ENCODE measurements at regions not wholly inside any gene's neighbourhood (a gene's known extent, or its start where the extent isn't known, plus 50 kb on each side); places are given as distances from the start of the nearest gene placed in this dataset.
"Not testable (repeated sequence)": the region's sequence is repeated elsewhere in the genome, so short reads cannot be mapped to it uniquely, and the experiment has no call there.

- DNase-seq = no peak
These were observed 85.3 kb downstream of the TYW3 start for GRCh38 chr1:74818241-74818640.

- DNase-seq = peak; percentile 1
These were observed 85.9 kb downstream of the TYW3 start for GRCh38 chr1:74818661-74819456.

DNA sequence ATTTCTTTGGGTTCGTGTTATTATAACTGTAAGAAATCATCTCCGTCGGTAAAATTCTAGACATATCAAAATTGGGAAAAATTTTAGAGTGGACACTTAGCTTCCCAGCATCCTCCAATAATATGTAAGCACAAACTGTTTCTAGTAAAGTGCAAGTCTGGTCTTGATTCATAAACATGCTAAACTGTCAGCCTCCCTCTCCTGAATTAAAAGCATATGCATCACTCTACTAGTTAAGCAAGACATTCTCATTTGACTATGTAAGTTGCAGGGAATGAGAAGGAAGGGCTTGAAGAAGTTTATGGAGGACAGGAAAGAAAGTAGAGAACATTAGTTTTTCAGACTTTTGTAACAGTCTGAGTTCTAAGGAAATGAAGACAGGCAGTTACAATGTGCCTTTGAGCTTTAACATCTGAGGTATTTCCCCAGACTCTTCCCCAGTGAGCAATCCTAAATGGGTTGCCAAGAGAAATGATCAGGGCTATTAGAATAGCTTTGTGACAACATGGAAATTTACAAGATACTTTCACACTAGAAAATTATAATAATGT, 90.0 kb downstream of the TYW3 start:
- DNase-seq = no peak

DNA sequence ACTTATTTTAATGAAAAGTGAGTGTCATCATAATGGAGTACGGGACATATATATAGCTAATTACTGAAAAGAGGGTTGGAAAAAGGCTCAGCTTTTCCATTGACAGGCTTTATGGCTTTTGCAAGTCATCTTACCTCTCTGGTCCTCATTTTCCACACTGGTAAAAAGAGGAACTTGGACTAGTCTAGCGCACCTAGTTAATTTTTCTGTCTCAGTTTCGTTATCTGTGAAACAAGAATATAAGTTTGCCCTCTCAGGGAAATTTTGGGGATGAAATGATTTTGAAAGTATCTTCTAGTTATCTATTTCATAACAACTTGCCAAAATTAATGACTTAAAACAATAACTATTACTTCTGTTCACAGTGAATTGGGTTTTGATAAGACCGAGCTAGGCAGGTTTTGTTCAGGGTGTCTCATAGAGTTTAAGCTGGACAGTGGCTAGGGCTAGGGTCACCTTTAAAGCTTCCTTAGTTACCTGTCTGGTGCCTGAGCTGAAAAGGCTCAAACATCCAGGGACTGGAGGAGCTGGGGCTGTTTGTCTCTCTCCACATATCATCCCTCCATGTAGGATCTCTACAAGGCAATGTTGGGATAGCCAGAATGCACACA, 91.7 kb downstream of the TYW3 start:
- no peak for DNase-seq

DNA sequence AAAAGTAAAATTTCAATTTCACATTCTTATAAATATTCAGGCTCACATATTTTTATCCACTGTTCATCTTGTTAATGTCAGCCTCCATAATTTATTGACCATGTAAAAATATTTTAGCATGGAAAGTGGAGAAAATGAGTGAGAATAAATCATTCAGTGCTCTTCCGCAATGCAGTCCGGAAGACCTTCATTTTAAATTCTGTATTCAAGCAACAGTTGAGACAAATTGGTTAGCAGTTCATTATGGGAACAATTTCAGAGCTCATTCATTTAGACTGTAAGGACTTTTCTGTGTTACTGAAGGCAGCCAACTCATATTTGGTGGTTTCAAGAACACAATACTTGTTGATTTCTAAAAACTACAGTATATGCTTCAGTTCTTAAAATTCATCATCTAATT, 97.8 kb downstream of the TYW3 start:
- DNase-seq = no peak

DNA sequence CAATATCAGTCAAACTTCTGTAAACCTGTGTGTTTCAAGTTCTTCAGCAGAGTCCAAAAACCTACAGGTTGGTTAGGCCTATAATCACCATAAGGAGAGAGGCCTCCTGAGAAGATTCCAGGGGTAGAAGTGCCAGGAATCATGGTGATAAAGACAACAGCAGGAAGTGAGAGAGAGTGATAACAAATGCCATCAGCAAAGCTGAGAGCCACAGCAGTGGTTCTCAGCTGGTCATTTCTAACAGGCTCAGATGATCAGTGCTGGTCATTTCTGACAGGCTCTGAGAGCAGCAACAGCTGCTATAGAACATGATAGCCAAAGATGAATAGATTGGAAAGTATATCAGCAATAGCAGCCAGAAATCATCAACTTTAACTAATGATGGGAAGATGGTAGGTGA, 101.3 kb downstream of the TYW3 start:
- no peak for DNase-seq

DNA sequence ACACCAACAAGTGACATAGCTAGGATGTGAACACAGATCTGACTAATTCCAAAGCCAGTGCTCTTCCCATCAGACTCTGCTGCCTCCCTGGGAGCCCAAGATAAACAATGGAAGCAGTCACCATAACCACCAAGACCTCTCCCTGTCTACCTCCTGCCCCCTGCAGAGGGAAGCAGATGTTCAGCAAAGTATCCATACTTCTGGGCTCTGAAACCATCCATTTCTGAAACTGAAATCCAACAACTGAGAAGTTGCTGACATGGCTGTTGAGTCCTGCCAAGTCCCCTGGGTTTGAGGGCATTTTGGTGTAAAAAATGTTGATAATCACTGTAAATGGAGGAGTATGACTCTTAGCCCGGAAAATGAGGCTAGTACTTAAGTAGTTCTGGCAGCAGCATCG, 102.1 kb downstream of the TYW3 start:
- DNase-seq = peak; percentile 4

DNA sequence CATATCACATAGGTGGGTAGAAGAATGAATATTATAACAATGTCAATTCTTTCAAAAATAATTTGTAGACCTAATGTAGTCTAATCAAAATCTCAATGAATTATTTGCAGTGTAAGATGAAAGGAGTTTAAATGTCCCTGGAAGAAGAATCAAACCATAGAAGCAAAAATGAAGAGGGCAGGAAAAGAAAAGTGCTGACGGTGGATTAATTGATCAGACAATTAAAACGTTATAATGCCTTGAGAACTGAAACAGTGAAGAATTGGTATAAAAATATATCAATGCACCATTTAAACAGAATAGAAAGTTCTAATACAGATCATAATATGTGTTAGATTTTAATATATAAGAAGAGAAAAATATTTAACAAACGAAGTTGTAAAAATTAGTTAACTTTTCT, 109.8 kb downstream of the TYW3 start:
- DNase-seq = no peak

- DNase-seq = no peak
These were observed 114.8 kb downstream of the TYW3 start for GRCh38 chr1:74847715-74848114.

GRCh38 chr1:74853756-74854155, 120.8 kb downstream of the TYW3 start:
- DNase-seq = no peak

DNA sequence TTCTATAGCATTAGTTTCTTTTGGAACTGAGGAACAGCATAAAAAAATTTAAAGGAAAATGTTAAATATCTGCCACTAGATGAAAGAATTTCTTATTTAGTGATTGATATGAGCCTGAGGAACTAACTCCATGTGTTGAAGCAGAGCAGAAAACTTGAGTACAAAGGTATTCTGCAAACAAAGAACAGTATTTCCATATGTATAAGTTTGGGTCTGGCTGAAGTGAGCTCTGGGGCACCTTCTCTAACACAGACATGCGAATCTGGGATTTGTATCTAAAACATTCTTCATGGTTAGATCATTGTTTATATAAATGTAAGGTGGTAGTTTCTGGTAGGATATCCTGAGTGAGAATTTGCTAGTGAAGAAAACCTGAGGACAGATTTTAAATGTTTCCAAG, 123.2 kb downstream of the TYW3 start:
- no peak for DNase-seq

DNA sequence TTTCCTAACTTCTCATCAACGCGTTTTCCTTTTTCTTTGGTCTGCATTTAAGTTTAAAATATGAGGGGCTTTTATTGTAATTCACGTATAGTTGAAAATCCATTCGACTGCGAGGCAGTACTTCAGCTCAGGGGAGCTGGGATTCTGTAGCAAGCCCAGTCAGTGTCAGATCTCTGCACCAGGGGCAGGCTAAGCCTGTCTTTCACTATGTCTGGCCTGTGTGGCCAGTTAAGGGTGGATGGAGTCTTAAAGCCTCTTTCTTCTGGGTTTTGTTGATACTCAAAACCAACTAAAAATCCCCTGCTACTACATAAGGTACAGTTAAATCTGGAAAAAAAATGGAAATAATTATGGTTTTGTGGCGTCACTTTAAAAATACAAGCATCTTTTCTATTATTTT, 124.7 kb downstream of the TYW3 start:
- no peak for DNase-seq

GRCh38 chr1:74858136-74858535, 125.2 kb downstream of the TYW3 start:
- no peak for DNase-seq

DNA sequence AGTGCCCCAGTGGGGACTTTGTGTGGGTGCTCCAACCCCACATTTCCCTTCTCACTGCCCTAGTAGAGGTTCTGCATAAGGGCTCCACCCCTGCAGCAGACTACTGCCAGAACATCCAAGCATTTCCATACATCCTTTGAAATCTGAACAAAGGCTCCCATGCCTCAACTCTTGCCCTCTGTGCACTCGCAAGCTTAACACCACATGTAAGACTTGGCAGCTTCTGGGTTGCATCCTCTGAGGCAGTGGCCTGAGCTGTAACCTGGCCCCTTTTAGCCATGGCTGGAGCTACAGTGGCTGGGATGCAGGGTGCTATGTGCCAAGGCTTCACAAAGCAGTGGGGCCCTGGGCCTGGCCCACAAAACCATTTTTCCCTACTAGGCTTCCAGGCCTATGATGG, 128.9 kb downstream of the TYW3 start:
- no peak for DNase-seq

DNA sequence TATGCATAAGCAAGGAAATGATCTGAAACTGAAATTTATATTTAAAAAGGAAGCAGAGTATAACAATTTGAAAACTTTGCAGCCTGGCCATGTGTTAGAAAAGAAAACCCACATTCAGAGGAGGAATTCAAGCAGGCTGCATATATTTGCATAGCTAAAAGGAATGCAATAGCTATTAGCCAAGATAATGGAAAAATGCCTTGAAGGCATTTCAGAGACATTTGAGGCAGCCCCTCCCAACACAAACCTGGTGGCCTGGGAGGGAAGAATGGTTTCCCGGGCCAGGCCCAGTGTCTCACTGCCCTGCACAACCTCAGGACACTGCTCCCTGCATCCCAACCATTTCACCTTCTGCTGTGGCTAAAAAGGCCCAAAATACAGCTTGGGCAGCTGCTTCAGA, 136.8 kb downstream of the TYW3 start:
- no peak for DNase-seq

- not testable (repeated sequence) for DNase-seq
These were observed 144.4 kb downstream of the TYW3 start for GRCh38 chr1:74877366-74877765.

GRCh38 chr1:74895411-74895810, 162.5 kb downstream of the TYW3 start:
- no peak for DNase-seq

- no peak for DNase-seq
These were observed 175.2 kb downstream of the TYW3 start for GRCh38 chr1:74908131-74908530.

DNA sequence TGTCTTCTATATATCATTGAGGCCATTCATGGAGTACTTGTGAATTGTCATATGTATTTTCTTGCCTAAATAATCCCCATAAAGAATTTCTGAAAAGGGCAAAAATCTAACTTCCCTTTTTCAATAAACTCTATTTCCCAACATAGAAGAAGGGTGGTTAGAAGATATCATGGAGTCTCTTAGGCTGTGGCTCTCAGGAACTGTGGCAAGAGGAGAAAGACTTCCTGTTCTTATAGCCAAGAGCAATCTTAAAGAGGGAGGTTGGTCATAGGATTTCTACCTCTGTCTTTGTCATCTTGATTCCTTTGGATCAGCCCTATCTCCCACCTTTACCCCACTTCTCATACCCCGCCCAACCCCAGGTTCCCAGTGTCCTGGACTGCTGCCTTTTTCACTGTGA, 175.8 kb downstream of the TYW3 start:
- no peak for DNase-seq

DNA sequence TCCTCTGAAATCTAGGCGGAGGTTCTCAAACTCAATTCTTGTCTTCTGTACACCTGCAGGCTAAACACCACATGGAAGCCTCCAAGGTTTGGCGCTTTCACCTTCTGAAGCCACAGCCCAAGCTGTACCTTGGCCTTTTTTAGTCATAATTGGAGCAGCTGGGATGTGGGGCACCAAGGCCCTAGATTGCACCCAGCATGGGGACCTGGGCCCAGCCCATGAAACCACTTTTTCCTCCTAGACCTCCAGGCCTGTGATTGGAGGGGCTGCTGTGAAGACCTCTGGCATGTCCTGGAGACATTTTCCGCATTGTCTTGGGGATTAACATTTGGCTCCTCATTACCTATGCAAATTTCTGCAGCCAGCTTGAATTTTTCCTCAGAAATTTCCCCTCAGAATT, 181.0 kb downstream of the TYW3 start:
- DNase-seq = no peak

- no peak for DNase-seq
These were observed 200.5 kb downstream of the TYW3 start for GRCh38 chr1:74933500-74933899.

DNA sequence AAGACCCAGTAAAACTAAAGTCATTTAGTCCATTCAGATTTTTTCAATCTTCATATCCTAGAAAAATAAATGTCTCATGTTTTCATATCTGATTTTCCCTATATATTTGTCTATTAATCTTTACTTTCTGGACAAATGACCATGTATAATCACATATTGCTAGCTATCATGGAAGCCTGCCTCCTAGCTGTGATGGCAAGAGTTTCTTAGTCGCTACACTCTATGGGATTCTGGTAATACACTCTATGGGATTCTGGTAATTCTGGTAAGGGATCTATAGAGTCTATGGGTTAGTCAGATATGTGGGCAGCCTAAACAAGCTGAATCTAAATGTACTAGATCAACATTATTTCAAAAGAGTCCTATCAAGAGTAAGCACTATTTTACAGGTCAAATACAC, 198.7 kb upstream of the LHX8 start:
- DNase-seq = no peak

- DNase-seq = no peak
These were observed 197.0 kb upstream of the LHX8 start for GRCh38 chr1:74937176-74937575.

DNA sequence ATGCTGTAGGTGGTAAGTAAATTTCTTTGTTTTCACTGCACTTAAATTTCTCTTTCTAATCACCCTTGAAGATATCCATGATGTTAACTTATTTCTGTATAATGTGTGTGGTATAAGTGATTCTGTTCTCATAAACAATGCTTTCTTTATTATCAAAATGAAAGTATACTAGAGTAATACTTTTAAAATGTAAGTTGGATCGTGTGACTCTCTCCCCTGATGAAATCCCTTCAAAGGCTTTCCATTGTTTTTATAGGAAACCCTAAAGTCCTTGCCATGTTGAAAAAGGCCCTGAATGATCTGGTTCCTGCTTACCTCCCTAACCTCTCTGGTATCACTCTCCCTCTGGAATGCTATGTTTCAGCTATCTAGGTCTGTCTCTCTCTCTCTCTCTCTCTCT, 191.1 kb upstream of the LHX8 start:
- no peak for DNase-seq

DNA sequence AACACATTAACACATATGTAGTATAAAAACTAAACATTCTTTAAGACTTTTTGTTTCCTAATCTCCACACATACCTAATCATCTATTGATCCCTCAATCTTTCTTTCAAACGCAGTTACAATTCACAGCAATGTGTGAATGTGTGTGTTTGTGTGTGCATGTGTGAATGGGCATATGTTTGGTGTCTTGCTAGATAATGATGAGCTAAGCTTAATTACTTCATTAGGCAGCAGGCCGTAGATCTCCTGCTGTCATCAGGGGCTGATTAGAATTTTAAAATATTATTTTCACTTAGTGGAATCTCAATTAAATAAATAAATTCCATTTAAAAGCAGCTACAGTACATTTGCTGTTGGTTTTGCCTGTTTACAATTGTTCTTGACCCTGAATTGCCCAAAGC, 187.8 kb upstream of the LHX8 start:
- no peak for DNase-seq
